A673 (cell line): ENCODE measurements at regions not wholly inside any gene's neighbourhood (a gene's known extent, or its start where the extent isn't known, plus 50 kb on each side); places are given as distances from the start of the nearest gene placed in this dataset.

Source experiments
- BruUV-seq: library from RNA; stranded (reverse); fragments of 400-500 nt; replicated peaks from 2 replicates; lab custom pipeline; 2021; lab: Mats Ljungman, UMichigan
- CTCF ChIA-PET: fragments of 300-600 bp; sonication (Branson Sonifier 250); formaldehyde crosslinking; loops from one replicate; lab custom pipeline; 2022; ENCODE audit warnings: antibody characterized with exemption; lab: Charles Lee
- POLR2A ChIA-PET: fragments of 300-600 bp; sonication (Branson Sonifier 250); formaldehyde crosslinking; loops from one replicate; lab custom pipeline; 2022; ENCODE audit warnings: antibody characterized with exemption; ENCODE audit not compliant: low non-redundant PET; lab: Charles Lee
- DNase-seq: peaks from one replicate; pipeline ENCODE4 v3.0.0-alpha.2; 2015; ENCODE audit warnings: low spot score
- H3K27ac ChIP-seq: fragments of 200-600 bp; sonication (generic); 2 replicates; pipeline ENCODE4 v1.5.1; 2016; ENCODE audit warnings: mixed run types, low read depth, mild to moderate bottlenecking, mixed read lengths, antibody characterized with exemption, low read length; ENCODE audit not compliant: poor library complexity, severe bottlenecking
- H3K27me3 ChIP-seq: fragments of 200-600 bp; sonication (generic); replicated peaks from 2 replicates; pipeline ENCODE4 v1.6.1; 2017; ENCODE audit warnings: mixed run types, low read depth, mild to moderate bottlenecking, mixed read lengths, antibody characterized with exemption, low read length; ENCODE audit not compliant: insufficient read depth, poor library complexity
- H3K36me3 ChIP-seq: fragments of 200-600 bp; sonication (generic); 2 replicates; pipeline ENCODE4 v1.6.1; 2016; ENCODE audit warnings: mixed run types, mild to moderate bottlenecking, mixed read lengths, antibody characterized with exemption, low read length; ENCODE audit not compliant: insufficient read depth, poor library complexity, severe bottlenecking
- H3K4me1 ChIP-seq: fragments of 200-600 bp; sonication (generic); 2 replicates; pipeline ENCODE4 v1.6.1; 2017; ENCODE audit warnings: mixed run types, mild to moderate bottlenecking, mixed read lengths, antibody characterized with exemption, low read length; ENCODE audit not compliant: insufficient read depth, poor library complexity, severe bottlenecking
- H3K4me3 ChIP-seq: fragments of 200-600 bp; sonication (generic); 2 replicates; pipeline ENCODE4 v1.5.1; 2016; ENCODE audit warnings: low read depth, mixed run types, mild to moderate bottlenecking, mixed read lengths, low read length; ENCODE audit not compliant: poor library complexity, severe bottlenecking
- H3K9me3 ChIP-seq: fragments of 200-600 bp; sonication (generic); 2 replicates; pipeline ENCODE4 v1.6.1; 2016; ENCODE audit warnings: mixed run types, low read depth, mild to moderate bottlenecking, mixed read lengths, antibody characterized with exemption, low read length; ENCODE audit not compliant: poor library complexity, severe bottlenecking
- EZH2 ChIP-seq: fragments of 200-600 bp; sonication (generic); IDR thresholded peaks from 2 replicates; pipeline ENCODE4 v1.6.1; 2017; ENCODE audit warnings: borderline replicate concordance, low read depth, mild to moderate bottlenecking, mixed read lengths, antibody characterized with exemption, low read length; ENCODE audit not compliant: poor library complexity, severe bottlenecking
- intact Hi-C: fragments of 100-400 bp; cut with micrococcal nuclease; formaldehyde crosslinking; loops from one replicate; pipeline ENCODE4 v1.10.0; 2022; ENCODE audit not compliant: unreplicated experiment
- TF ChIP-seq, protein P1 (sequence below): fragments of 300-800, 200-600 bp; sonication (generic); conservative IDR thresholded peaks from 2 replicates; pipeline ENCODE4 v1.5.1; 2017; ENCODE audit warnings: low read depth, mild to moderate bottlenecking, antibody characterized with exemption, low read length, moderate library complexity, mixed read lengths

DNA sequence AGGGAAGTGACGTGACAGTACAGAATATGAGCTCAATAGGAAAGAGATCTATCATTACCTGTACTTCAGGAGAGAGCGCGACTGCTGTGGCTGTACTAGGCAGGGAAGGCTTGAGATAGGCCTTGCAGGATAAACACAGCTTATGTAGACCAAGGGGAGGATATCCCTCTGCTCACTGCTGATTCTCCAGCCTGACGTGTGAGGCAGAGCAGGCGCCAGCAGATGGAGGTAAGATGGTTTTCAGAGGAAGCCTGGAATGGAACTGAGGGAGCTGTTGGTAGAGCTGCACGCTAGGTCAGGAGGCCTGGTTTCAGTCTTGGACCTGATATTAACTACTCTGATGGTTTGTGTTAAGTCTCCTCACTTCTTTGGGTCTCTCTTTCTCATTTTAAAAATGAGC, 291.4 kb downstream of the YTHDC2 start:
- H3K9me3 ChIP-seq: no peaks in the 10 kb centered on the region
- ChIA-PET POLR2A (no interaction called here), CTCF (no interaction called here)

DNA sequence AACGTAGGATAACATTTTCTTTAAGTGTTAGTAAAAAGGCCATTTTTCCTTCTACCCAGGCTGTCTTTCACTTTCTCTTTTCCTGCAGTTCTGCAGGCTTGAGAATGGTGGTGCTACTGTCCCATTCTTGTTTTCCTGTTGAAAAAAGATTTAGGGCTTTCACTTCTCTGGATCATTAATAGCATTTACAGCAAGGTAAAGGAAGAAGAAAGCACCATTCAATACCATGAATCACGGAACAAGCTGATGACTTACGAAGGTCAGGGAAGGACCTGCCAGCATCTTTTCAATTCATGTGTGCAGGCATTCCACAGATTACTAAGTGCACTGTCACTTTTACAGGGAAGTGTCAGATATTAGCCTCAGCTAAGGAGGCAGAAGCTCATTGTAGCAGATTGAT, 292.8 kb downstream of the YTHDC2 start:
- TF ChIP-seq EZH2: no peak
- TF ChIP-seq, protein P1, sequence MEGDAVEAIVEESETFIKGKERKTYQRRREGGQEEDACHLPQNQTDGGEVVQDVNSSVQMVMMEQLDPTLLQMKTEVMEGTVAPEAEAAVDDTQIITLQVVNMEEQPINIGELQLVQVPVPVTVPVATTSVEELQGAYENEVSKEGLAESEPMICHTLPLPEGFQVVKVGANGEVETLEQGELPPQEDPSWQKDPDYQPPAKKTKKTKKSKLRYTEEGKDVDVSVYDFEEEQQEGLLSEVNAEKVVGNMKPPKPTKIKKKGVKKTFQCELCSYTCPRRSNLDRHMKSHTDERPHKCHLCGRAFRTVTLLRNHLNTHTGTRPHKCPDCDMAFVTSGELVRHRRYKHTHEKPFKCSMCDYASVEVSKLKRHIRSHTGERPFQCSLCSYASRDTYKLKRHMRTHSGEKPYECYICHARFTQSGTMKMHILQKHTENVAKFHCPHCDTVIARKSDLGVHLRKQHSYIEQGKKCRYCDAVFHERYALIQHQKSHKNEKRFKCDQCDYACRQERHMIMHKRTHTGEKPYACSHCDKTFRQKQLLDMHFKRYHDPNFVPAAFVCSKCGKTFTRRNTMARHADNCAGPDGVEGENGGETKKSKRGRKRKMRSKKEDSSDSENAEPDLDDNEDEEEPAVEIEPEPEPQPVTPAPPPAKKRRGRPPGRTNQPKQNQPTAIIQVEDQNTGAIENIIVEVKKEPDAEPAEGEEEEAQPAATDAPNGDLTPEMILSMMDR: peak; percentile 54
- Histone ChIP-seq H3K27me3 (peaks cover 32% of the 10 kb centered on the region), H3K4me1 (no peaks in the 10 kb centered on the region), H3K27ac (no peak overlapping the region), H3K9me3 (no peaks in the 10 kb centered on the region), H3K36me3 (no peaks in the 10 kb centered on the region), H3K4me3 (no peak overlapping the region)
- intact Hi-C loops: no loop called here
- no TSS peak for BruUV-seq
- ChIA-PET POLR2A (no interaction called here), CTCF (interaction anchor here (0.6 kb wide), 1 partner anchor 10 kb away, joined by 6 read pairs; no protein-coding TSS in a partner anchor)
- DNase-seq: peak; percentile 22

More for the DNA sequence above, 291.4 kb downstream of the YTHDC2 start:
- no peak for DNase-seq
- no peak for TF ChIP-seq EZH2
- TF ChIP-seq, protein P1: no peak
- Histone ChIP-seq H3K4me3 (no peak overlapping the region), H3K27me3 (peaks cover 32% of the 10 kb centered on the region), H3K4me1 (no peaks in the 10 kb centered on the region), H3K27ac (no peak overlapping the region), H3K36me3 (no peaks in the 10 kb centered on the region)
- BruUV-seq: no TSS peak
- intact Hi-C loops: no loop called here

DNA sequence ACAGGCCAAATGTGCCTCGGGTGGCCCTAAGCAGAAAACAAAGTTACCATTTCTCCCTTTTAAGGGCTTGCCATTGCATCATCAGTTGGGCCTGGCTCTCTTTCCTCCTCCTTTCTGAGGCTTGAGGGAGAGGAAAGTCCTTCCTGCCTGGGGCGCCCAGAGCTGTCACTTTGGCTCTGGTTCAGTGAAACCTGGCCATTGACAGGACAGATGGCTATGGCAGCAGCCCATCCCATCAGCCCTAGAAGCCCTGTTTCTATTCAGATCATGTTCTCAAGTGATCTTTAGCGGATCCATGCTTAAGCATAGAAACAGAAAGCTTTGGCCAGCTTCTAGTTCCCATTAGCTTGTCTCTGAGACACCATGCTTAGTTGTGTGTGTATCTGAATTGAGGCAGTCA, 293.4 kb downstream of the YTHDC2 start:
- Histone ChIP-seq H3K4me3 (no peak overlapping the region), H3K36me3 (no peaks in the 10 kb centered on the region), H3K27ac (no peak overlapping the region), H3K4me1 (no peaks in the 10 kb centered on the region), H3K27me3 (peaks cover 26% of the 10 kb centered on the region), H3K9me3 (no peaks in the 10 kb centered on the region)
- CTCF ChIA-PET: interaction anchor here (0.6 kb wide), 1 partner anchor 9 kb away, joined by 6 read pairs; no protein-coding TSS in a partner anchor
- intact Hi-C loops: no loop called here
- DNase-seq: no peak
- POLR2A ChIA-PET: no interaction called here
- TF ChIP-seq EZH2: no peak
- TF ChIP-seq, protein P1: no peak
- no TSS peak for BruUV-seq
